HepG2 (cell line): ENCODE measurements at regions not wholly inside any gene's neighbourhood (a gene's known extent, or its start where the extent isn't known, plus 50 kb on each side); places are given as distances from the start of the nearest gene placed in this dataset.

ENCODE experiments used
- GTF2F1 ChIP-seq: fragments of 150-350 bp; IDR thresholded peaks from 2 replicates; pipeline ENCODE4 v1.6.1; 2014; ENCODE audit warnings: low read length
- GTF3A ChIP-seq: sonication (generic); formaldehyde crosslinking; conservative IDR thresholded peaks from 2 replicates; pipeline ENCODE4 v1.4.0; 2020; ENCODE audit warnings: mild to moderate bottlenecking, missing genetic modification reagents
- HDAC2 ChIP-seq: sonication (generic); formaldehyde crosslinking; IDR thresholded peaks from 2 replicates; pipeline ENCODE4 v1.4.0; 2020; ENCODE audit warnings: missing genetic modification reagents
- KDM2A ChIP-seq: sonication (generic); formaldehyde crosslinking; IDR thresholded peaks from 2 replicates; pipeline ENCODE4 v1.4.0; 2020; ENCODE audit warnings: low read depth, missing genetic modification reagents, borderline replicate concordance
- MXI1 ChIP-seq: IDR thresholded peaks from 3 replicates; pipeline ENCODE4 v1.6.1; 2012; ENCODE audit warnings: low read depth, low read length, inconsistent platforms, borderline replicate concordance
- NPAS2 ChIP-seq: sonication (generic); formaldehyde crosslinking; IDR thresholded peaks from 2 replicates; pipeline ENCODE4 v1.8.0; 2022; ENCODE audit warnings: mild to moderate bottlenecking, missing genetic modification reagents, borderline replicate concordance
- POLR2A ChIP-seq, 2 experiments: IDR thresholded peaks; 2 replicates each; pipeline ENCODE4 v1.6.1; 2011; ENCODE audit warnings: low read depth in 2 of 2, low read length in 2 of 2, mild to moderate bottlenecking in 1 of 2, moderate library complexity in 1 of 2; ENCODE audit not compliant: insufficient read depth in 1 of 2
- TAF1 ChIP-seq: sonication (generic); formaldehyde crosslinking; IDR thresholded peaks from 2 replicates; pipeline ENCODE4 v1.4.0; 2020; ENCODE audit warnings: missing genetic modification reagents
- TF ChIP-seq, protein P1 (sequence below): sonication (generic); formaldehyde crosslinking; IDR thresholded peaks from 2 replicates; pipeline ENCODE4 v1.8.0; 2022; ENCODE audit warnings: low read depth, missing genetic modification reagents
- TF ChIP-seq, protein P2 (sequence below): sonication (generic); formaldehyde crosslinking; IDR thresholded peaks from 2 replicates; pipeline ENCODE4 v1.5.0; 2020; ENCODE audit warnings: mild to moderate bottlenecking, missing genetic modification reagents, moderate library complexity
- TF ChIP-seq, protein P3 (sequence below): sonication (generic); formaldehyde crosslinking; IDR thresholded peaks from 2 replicates; pipeline ENCODE4 v1.4.0; 2020; ENCODE audit warnings: missing genetic modification reagents
- TF ChIP-seq, protein P4 (sequence below): IDR thresholded peaks from 2 replicates; pipeline ENCODE4 v1.6.1; 2018; ENCODE audit warnings: missing genetic modification reagents

DNA sequence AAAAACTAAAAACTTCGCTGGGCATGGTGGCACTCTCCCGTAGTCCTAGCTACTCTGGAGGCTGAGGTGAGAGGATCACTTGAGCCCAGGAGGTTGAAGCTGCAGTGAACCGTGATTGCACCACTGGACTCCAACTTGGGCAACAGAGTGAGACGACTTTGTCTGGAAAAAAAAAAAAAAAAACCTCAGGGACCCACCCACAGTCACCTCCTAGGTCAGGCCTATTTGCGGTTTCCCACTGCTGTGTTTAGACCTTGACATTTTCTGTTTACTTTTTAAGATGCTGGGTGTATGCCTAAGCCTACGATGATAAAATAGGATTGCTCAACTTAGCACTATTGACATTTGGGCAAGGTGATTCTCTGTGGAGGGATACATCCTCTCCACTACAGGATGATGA is 197.4 kb upstream of the TBL1X start:
- TF ChIP-seq, protein P1, sequence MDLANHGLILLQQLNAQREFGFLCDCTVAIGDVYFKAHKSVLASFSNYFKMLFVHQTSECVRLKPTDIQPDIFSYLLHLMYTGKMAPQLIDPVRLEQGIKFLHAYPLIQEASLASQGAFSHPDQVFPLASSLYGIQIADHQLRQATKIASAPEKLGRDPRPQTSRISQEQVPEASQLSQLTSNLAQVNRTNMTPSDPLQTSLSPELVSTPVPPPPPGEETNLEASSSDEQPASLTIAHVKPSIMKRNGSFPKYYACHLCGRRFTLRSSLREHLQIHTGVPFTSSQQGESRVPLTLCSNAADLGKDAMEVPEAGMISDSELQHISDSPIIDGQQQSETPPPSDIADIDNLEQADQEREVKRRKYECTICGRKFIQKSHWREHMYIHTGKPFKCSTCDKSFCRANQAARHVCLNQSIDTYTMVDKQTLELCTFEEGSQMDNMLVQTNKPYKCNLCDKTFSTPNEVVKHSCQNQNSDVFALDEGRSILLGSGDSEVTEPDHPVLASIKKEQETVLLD (CRISPR knock-in tag) = no peak
- TF ChIP-seq HDAC2 (CRISPR knock-in tag) (peak; percentile 73), TAF1 (CRISPR knock-in tag) (no peak), KDM2A (no peak), POLR2A (IDR thresholded peaks at IDR 0.05; ENCODE audit: insufficient read depth in 1 of 2, low read depth in 2 of 2, low read length in 2 of 2) (no peak), GTF2F1 (no peak), GTF3A (CRISPR knock-in tag) (no peak), MXI1 (no peak), NPAS2 (no peak)
- TF ChIP-seq, protein P2, sequence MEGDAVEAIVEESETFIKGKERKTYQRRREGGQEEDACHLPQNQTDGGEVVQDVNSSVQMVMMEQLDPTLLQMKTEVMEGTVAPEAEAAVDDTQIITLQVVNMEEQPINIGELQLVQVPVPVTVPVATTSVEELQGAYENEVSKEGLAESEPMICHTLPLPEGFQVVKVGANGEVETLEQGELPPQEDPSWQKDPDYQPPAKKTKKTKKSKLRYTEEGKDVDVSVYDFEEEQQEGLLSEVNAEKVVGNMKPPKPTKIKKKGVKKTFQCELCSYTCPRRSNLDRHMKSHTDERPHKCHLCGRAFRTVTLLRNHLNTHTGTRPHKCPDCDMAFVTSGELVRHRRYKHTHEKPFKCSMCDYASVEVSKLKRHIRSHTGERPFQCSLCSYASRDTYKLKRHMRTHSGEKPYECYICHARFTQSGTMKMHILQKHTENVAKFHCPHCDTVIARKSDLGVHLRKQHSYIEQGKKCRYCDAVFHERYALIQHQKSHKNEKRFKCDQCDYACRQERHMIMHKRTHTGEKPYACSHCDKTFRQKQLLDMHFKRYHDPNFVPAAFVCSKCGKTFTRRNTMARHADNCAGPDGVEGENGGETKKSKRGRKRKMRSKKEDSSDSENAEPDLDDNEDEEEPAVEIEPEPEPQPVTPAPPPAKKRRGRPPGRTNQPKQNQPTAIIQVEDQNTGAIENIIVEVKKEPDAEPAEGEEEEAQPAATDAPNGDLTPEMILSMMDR (CRISPR knock-in tag) = no peak
- TF ChIP-seq, protein P3, sequence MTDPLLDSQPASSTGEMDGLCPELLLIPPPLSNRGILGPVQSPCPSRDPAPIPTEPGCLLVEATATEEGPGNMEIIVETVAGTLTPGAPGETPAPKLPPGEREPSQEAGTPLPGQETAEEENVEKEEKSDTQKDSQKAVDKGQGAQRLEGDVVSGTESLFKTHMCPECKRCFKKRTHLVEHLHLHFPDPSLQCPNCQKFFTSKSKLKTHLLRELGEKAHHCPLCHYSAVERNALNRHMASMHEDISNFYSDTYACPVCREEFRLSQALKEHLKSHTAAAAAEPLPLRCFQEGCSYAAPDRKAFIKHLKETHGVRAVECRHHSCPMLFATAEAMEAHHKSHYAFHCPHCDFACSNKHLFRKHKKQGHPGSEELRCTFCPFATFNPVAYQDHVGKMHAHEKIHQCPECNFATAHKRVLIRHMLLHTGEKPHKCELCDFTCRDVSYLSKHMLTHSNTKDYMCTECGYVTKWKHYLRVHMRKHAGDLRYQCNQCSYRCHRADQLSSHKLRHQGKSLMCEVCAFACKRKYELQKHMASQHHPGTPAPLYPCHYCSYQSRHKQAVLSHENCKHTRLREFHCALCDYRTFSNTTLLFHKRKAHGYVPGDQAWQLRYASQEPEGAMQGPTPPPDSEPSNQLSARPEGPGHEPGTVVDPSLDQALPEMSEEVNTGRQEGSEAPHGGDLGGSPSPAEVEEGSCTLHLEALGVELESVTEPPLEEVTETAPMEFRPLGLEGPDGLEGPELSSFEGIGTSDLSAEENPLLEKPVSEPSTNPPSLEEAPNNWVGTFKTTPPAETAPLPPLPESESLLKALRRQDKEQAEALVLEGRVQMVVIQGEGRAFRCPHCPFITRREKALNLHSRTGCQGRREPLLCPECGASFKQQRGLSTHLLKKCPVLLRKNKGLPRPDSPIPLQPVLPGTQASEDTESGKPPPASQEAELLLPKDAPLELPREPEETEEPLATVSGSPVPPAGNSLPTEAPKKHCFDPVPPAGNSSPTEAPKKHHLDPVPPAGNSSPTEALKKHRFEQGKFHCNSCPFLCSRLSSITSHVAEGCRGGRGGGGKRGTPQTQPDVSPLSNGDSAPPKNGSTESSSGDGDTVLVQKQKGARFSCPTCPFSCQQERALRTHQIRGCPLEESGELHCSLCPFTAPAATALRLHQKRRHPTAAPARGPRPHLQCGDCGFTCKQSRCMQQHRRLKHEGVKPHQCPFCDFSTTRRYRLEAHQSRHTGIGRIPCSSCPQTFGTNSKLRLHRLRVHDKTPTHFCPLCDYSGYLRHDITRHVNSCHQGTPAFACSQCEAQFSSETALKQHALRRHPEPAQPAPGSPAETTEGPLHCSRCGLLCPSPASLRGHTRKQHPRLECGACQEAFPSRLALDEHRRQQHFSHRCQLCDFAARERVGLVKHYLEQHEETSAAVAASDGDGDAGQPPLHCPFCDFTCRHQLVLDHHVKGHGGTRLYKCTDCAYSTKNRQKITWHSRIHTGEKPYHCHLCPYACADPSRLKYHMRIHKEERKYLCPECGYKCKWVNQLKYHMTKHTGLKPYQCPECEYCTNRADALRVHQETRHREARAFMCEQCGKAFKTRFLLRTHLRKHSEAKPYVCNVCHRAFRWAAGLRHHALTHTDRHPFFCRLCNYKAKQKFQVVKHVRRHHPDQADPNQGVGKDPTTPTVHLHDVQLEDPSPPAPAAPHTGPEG (CRISPR knock-in tag) = no peak
- TF ChIP-seq, protein P4, sequence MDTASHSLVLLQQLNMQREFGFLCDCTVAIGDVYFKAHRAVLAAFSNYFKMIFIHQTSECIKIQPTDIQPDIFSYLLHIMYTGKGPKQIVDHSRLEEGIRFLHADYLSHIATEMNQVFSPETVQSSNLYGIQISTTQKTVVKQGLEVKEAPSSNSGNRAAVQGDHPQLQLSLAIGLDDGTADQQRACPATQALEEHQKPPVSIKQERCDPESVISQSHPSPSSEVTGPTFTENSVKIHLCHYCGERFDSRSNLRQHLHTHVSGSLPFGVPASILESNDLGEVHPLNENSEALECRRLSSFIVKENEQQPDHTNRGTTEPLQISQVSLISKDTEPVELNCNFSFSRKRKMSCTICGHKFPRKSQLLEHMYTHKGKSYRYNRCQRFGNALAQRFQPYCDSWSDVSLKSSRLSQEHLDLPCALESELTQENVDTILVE (CRISPR knock-in tag) = no peak
